MM.1S (cell line): ENCODE measurements at regions not wholly inside any gene's neighbourhood (a gene's known extent, or its start where the extent isn't known, plus 50 kb on each side); places are given as distances from the start of the nearest gene placed in this dataset.

Experiments used
- EZH2 ChIP-seq: fragments of 300-600 bp; sonication (generic); optimal IDR thresholded peaks from 2 replicates; pipeline ENCODE3; 2017; ENCODE audit warnings: low read depth, mild to moderate bottlenecking, antibody characterized with exemption, low read length, mixed read lengths
- EZH2phosphoT487 ChIP-seq: fragments of 300-600 bp; sonication (generic); IDR thresholded peaks from 2 replicates; pipeline ENCODE4 v1.6.1; 2018; ENCODE audit warnings: antibody characterized with exemption, low read length
- TF ChIP-seq, protein P1 (sequence below): fragments of 300-600 bp; sonication (generic); IDR thresholded peaks from 2 replicates; pipeline ENCODE4 v1.5.1; 2016; ENCODE audit warnings: antibody characterized with exemption, low read length, mixed read lengths

- TF ChIP-seq, protein P1, sequence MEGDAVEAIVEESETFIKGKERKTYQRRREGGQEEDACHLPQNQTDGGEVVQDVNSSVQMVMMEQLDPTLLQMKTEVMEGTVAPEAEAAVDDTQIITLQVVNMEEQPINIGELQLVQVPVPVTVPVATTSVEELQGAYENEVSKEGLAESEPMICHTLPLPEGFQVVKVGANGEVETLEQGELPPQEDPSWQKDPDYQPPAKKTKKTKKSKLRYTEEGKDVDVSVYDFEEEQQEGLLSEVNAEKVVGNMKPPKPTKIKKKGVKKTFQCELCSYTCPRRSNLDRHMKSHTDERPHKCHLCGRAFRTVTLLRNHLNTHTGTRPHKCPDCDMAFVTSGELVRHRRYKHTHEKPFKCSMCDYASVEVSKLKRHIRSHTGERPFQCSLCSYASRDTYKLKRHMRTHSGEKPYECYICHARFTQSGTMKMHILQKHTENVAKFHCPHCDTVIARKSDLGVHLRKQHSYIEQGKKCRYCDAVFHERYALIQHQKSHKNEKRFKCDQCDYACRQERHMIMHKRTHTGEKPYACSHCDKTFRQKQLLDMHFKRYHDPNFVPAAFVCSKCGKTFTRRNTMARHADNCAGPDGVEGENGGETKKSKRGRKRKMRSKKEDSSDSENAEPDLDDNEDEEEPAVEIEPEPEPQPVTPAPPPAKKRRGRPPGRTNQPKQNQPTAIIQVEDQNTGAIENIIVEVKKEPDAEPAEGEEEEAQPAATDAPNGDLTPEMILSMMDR: no peak
- no peak for TF ChIP-seq EZH2
- no peak for TF ChIP-seq EZH2phosphoT487
Observed at GRCh38 chr2:145615626-145616025, 1095.7 kb upstream of the ZEB2 start.
